ENCODE measurements at regions not wholly inside any gene's neighbourhood (a gene's known extent, or its start where the extent isn't known, plus 50 kb on each side); places are given as distances from the start of the nearest gene placed in this dataset.

- Histone ChIP-seq H3K27me3 (no peaks in the 10 kb centered on the region), H3K36me3 (no peaks in the 10 kb centered on the region), H3K4me3 (no peak overlapping the region), H3K4me1 (no peaks in the 10 kb centered on the region), H3K27ac (no peak overlapping the region), H3K9me3 (no peaks in the 10 kb centered on the region)
- WGBS, 2 donors = 80 to 93% methylated on average over 3 of the region's 3 CpGs
- DNase-seq = no peak
- TF ChIP-seq POLR2A (IDR thresholded peaks at IDR 0.05) (no peak), EP300 (IDR thresholded peaks at IDR 0.05) (no peak), CTCF (IDR thresholded peaks at IDR 0.05) (no peak), POLR2AphosphoS5 (IDR thresholded peaks at IDR 0.05) (no peak)
- intact Hi-C loops (cut with DNase I) = no loop called here
Observed at GRCh38 chr3:22606938-22607337, 596.2 kb upstream of the UBE2E2 start.

- Histone ChIP-seq H3K4me3 (no peak overlapping the region), H3K4me1 (no peaks in the 10 kb centered on the region), H3K9me3 (no peaks in the 10 kb centered on the region), H3K36me3 (no peaks in the 10 kb centered on the region), H3K27me3 (no peaks in the 10 kb centered on the region), H3K27ac (no peak overlapping the region)
- DNase-seq = no peak
- TF ChIP-seq EP300 (IDR thresholded peaks at IDR 0.05) (no peak), POLR2A (IDR thresholded peaks at IDR 0.05) (no peak), CTCF (IDR thresholded peaks at IDR 0.05) (no peak), POLR2AphosphoS5 (IDR thresholded peaks at IDR 0.05) (no peak)
- WGBS, 2 donors = 91 to 94% methylated on average over 4 of the region's 4 CpGs
- intact Hi-C loops (cut with DNase I) = no loop called here
Observed at GRCh38 chr3:22608093-22608492, 595.0 kb upstream of the UBE2E2 start.

GRCh38 chr3:22608721-22609120, 594.4 kb upstream of the UBE2E2 start:
- Histone ChIP-seq H3K4me3 (no peak overlapping the region), H3K4me1 (no peaks in the 10 kb centered on the region), H3K27ac (no peak overlapping the region), H3K27me3 (no peaks in the 10 kb centered on the region), H3K36me3 (no peaks in the 10 kb centered on the region), H3K9me3 (no peaks in the 10 kb centered on the region)
- no peak for DNase-seq
- intact Hi-C loops (cut with DNase I) = no loop called here
- 88 to 95% methylated on average over 2 of the region's 2 CpGs for WGBS, 2 donors
- TF ChIP-seq POLR2A (IDR thresholded peaks at IDR 0.05) = no peak
- TF ChIP-seq EP300 (IDR thresholded peaks at IDR 0.05) = no peak
- TF ChIP-seq CTCF (IDR thresholded peaks at IDR 0.05) = no peak
- no peak for TF ChIP-seq POLR2AphosphoS5 (IDR thresholded peaks at IDR 0.05)

GRCh38 chr3:22609139-22609538, 594.0 kb upstream of the UBE2E2 start:
- Histone ChIP-seq H3K9me3 (no peaks in the 10 kb centered on the region), H3K27ac (no peak overlapping the region), H3K4me3 (no peak overlapping the region), H3K36me3 (no peaks in the 10 kb centered on the region), H3K27me3 (no peaks in the 10 kb centered on the region), H3K4me1 (no peaks in the 10 kb centered on the region)
- intact Hi-C loops (cut with DNase I) = no loop called here
- TF ChIP-seq POLR2AphosphoS5 (IDR thresholded peaks at IDR 0.05) (no peak), EP300 (IDR thresholded peaks at IDR 0.05) (no peak), POLR2A (IDR thresholded peaks at IDR 0.05) (no peak), CTCF (IDR thresholded peaks at IDR 0.05) (no peak)
- DNase-seq = no peak
- 84 to 87% methylated on average over 1 of the region's 1 CpG for WGBS, 2 donors

- DNase-seq = no peak
- WGBS, 2 donors = 32 to 67% methylated on average over 4 of the region's 4 CpGs
Observed at GRCh38 chr3:22612927-22613326, 590.2 kb upstream of the UBE2E2 start.

More at GRCh38 chr3:22612927-22613326, 590.2 kb upstream of the UBE2E2 start:
- Histone ChIP-seq H3K27ac (no peak overlapping the region), H3K9me3 (no peaks in the 10 kb centered on the region), H3K4me3 (no peak overlapping the region), H3K27me3 (no peaks in the 10 kb centered on the region), H3K36me3 (no peaks in the 10 kb centered on the region), H3K4me1 (no peaks in the 10 kb centered on the region)
- TF ChIP-seq POLR2AphosphoS5 (IDR thresholded peaks at IDR 0.05) = no peak
- TF ChIP-seq CTCF (IDR thresholded peaks at IDR 0.05) = no peak
- TF ChIP-seq EP300 (IDR thresholded peaks at IDR 0.05) = no peak
- no peak for TF ChIP-seq POLR2A (IDR thresholded peaks at IDR 0.05)
- intact Hi-C loops (cut with DNase I) = no loop called here
